IMR-90 (cell line): ENCODE measurements at regions not wholly inside any gene's neighbourhood (a gene's known extent, or its start where the extent isn't known, plus 50 kb on each side); places are given as distances from the start of the nearest gene placed in this dataset.

Source experiments
- ATAC-seq: fragments of 200-7000 bp; cut with Tn5 transposase; 2 replicates; pipeline ENCODE4 v1.9.1; 2020; ENCODE audit warnings: low read depth, mild to moderate bottlenecking, moderate library complexity
- BruUV-seq: library from RNA; stranded (reverse); fragments of 400-500 nt; replicated peaks from 2 replicates; lab custom pipeline; 2021; lab: Mats Ljungman, UMichigan
- CTCF ChIA-PET: fragments of 300-600 bp; formaldehyde crosslinking; extraction: SDS; loops from one replicate; lab custom pipeline; 2021; ENCODE audit warnings: antibody characterized with exemption; lab: Yijun Ruan, JAX
- POLR2A ChIA-PET: fragments of 300-600 bp; sonication (Branson Sonifier 250); formaldehyde crosslinking; loops from one replicate; lab custom pipeline; 2022; ENCODE audit warnings: antibody characterized with exemption; ENCODE audit not compliant: unreplicated experiment; lab: Charles Lee
- DNase-seq: peaks from one replicate; pipeline ENCODE4 v3.0.0; 2013
- H2AFZ ChIP-seq: replicated peaks from 2 replicates; pipeline ENCODE3; 2013; ENCODE audit warnings: low read length, mild to moderate bottlenecking; ENCODE audit not compliant: poor library complexity
- H2AK5ac ChIP-seq: 2 replicates; pipeline ENCODE4 v1.6.1; 2013; ENCODE audit warnings: low read depth, low read length, inconsistent platforms
- H2AK9ac ChIP-seq: replicated peaks from 2 replicates; pipeline ENCODE3; 2013; ENCODE audit warnings: mild to moderate bottlenecking, low read depth, low read length, moderate library complexity; ENCODE audit not compliant: poor library complexity
- H2BK120ac ChIP-seq: 2 replicates; pipeline ENCODE4 v1.6.1; 2013; ENCODE audit warnings: low read depth, low read length, inconsistent platforms
- H2BK15ac ChIP-seq: 3 replicates; pipeline ENCODE4 v1.6.1; 2013; ENCODE audit warnings: low read depth, low read length, inconsistent platforms
- H2BK20ac ChIP-seq: 2 replicates; pipeline ENCODE4 v1.6.1; 2013; ENCODE audit warnings: low read depth, mild to moderate bottlenecking, inconsistent platforms, low read length, moderate library complexity
- H2BK5ac ChIP-seq: 2 replicates; pipeline ENCODE4 v1.6.1; 2013; ENCODE audit warnings: mild to moderate bottlenecking, low read depth, low read length, inconsistent platforms; ENCODE audit not compliant: poor library complexity, severe bottlenecking
- H3K14ac ChIP-seq: replicated peaks from 2 replicates; pipeline ENCODE4 v1.6.1; 2013; ENCODE audit warnings: low read depth, low read length, inconsistent platforms
- H3K18ac ChIP-seq: 2 replicates; pipeline ENCODE4 v1.6.1; 2013; ENCODE audit warnings: low read depth, low read length, control low read depth
- H3K23ac ChIP-seq: 2 replicates; pipeline ENCODE4 v1.6.1; 2013; ENCODE audit warnings: low read depth, low read length, inconsistent platforms
- H3K27ac ChIP-seq: 2 replicates; pipeline ENCODE4 v1.5.1; 2013; ENCODE audit warnings: mild to moderate bottlenecking, control low read depth, low read length; ENCODE audit not compliant: insufficient read depth
- H3K27me3 ChIP-seq: 2 replicates; pipeline ENCODE4 v1.6.1; 2013; ENCODE audit warnings: low read length; ENCODE audit not compliant: control insufficient read depth, insufficient read depth
- H3K36me3 ChIP-seq: 2 replicates; pipeline ENCODE4 v1.6.1; 2013; ENCODE audit warnings: low read length, mixed read lengths; ENCODE audit not compliant: control insufficient read depth, insufficient read depth
- H3K4ac ChIP-seq: 2 replicates; pipeline ENCODE4 v1.6.1; 2013; ENCODE audit warnings: low read depth, low read length, inconsistent platforms
- H3K4me1 ChIP-seq: 2 replicates; pipeline ENCODE4 v1.6.1; 2013; ENCODE audit warnings: low read length, mixed read lengths; ENCODE audit not compliant: control insufficient read depth, insufficient read depth
- H3K4me2 ChIP-seq: 2 replicates; pipeline ENCODE4 v1.6.1; 2013; ENCODE audit warnings: low read depth, mild to moderate bottlenecking, control low read depth, low read length, moderate library complexity
- H3K4me3 ChIP-seq: 2 replicates; pipeline ENCODE4 v1.5.1; 2013; ENCODE audit warnings: low read depth, mild to moderate bottlenecking, control low read depth, low read length, moderate library complexity; ENCODE audit not compliant: insufficient read depth
- H3K56ac ChIP-seq: 2 replicates; pipeline ENCODE4 v1.6.1; 2013; ENCODE audit warnings: low read length, inconsistent platforms; ENCODE audit not compliant: insufficient read depth; ENCODE audit errors: extremely low read depth
- H3K79me1 ChIP-seq, 2 experiments: 2 replicates each; pipeline ENCODE4 v1.6.1; 2013; ENCODE audit warnings: low read length in 2 of 2, inconsistent platforms in 1 of 2, low read depth in 1 of 2
- H3K9ac ChIP-seq: 2 replicates; pipeline ENCODE4 v1.6.1; 2013; ENCODE audit warnings: low read depth, low read length, control low read depth
- H3K9me1 ChIP-seq: 2 replicates; pipeline ENCODE4 v1.6.1; 2013; ENCODE audit warnings: low read length, inconsistent platforms; ENCODE audit not compliant: insufficient read depth
- H3K9me3 ChIP-seq: 2 replicates; pipeline ENCODE4 v1.6.1; 2013; ENCODE audit warnings: low read length; ENCODE audit not compliant: control insufficient read depth, insufficient read depth
- H4K20me1 ChIP-seq: 2 replicates; pipeline ENCODE4 v1.6.1; 2013; ENCODE audit warnings: low read length, inconsistent platforms; ENCODE audit not compliant: insufficient read depth
- H4K5ac ChIP-seq: 2 replicates; pipeline ENCODE4 v1.6.1; 2013; ENCODE audit warnings: mild to moderate bottlenecking, low read depth, low read length, control low read depth
- H4K8ac ChIP-seq, 2 experiments: 2 replicates each; pipeline ENCODE4 v1.6.1; 2013; ENCODE audit warnings: low read depth in 2 of 2, low read length in 2 of 2, control low read depth in 1 of 2, inconsistent platforms in 1 of 2
- H4K91ac ChIP-seq: 2 replicates; pipeline ENCODE4 v1.6.1; 2013; ENCODE audit warnings: low read depth, low read length, inconsistent platforms; ENCODE audit not compliant: insufficient read depth
- ELK1 ChIP-seq: fragments of 150-350 bp; IDR thresholded peaks from 2 replicates; pipeline ENCODE4 v1.6.1; 2016; ENCODE audit warnings: low read depth, mild to moderate bottlenecking, low read length, moderate library complexity, borderline replicate concordance
- FOS ChIP-seq: fragments of 150-350 bp; IDR thresholded peaks from 2 replicates; pipeline ENCODE4 v1.6.1; 2016; ENCODE audit warnings: low read depth, low read length
- MAZ ChIP-seq: IDR thresholded peaks from 2 replicates; pipeline ENCODE4 v1.6.1; 2012; ENCODE audit warnings: low read depth, mild to moderate bottlenecking, low read length, improper control_type of control experiment, moderate library complexity, borderline replicate concordance
- POLR2A ChIP-seq: IDR thresholded peaks from 2 replicates; pipeline ENCODE4 v1.6.1; 2012; ENCODE audit warnings: mild to moderate bottlenecking, low read depth, low read length
- RCOR1 ChIP-seq: IDR thresholded peaks from 2 replicates; pipeline ENCODE4 v1.6.1; 2012; ENCODE audit warnings: mild to moderate bottlenecking, low read length, improper control_type of control experiment; ENCODE audit not compliant: insufficient replicate concordance
- SMC3 ChIP-seq: fragments of 150-350 bp; IDR thresholded peaks from 2 replicates; pipeline ENCODE4 v1.6.1; 2016; ENCODE audit warnings: low read depth, mild to moderate bottlenecking, antibody characterized with exemption, low read length, moderate library complexity
- USF2 ChIP-seq: fragments of 150-350 bp; IDR thresholded peaks from 2 replicates; pipeline ENCODE4 v1.6.1; 2017; ENCODE audit warnings: mild to moderate bottlenecking, antibody characterized with exemption, low read length, low read depth
- WGBS, 2 experiments: methylation state at CpG; one replicate each; pipeline versions ENCODE4 v1.1.5 to v1.1.7; 2013; ENCODE audit warnings: missing lambda C conversion rate in 2 of 2; ENCODE audit not compliant: insufficient read length in 1 of 2; ENCODE audit errors: extremely low coverage in 2 of 2; 5-methylcytosine and 5-hydroxymethylcytosine counted together
- dilution Hi-C: fragments of 300-500 bp; cut with HindIII; formaldehyde crosslinking; loops from one replicate; pipeline ENCODE4 v1.14.3; 2018; ENCODE audit warnings: low sequenced_read_pairs; ENCODE audit not compliant: unreplicated experiment
- in situ Hi-C: fragments of 300-500 bp; cut with MboI; formaldehyde crosslinking; loops from 3 replicates; pipeline ENCODE4 v1.14.3; 2019; ENCODE audit warnings: low sequenced_read_pairs, inconsistent platforms, mixed read lengths
- intact Hi-C: fragments of 100-400 bp; cut with micrococcal nuclease; formaldehyde crosslinking; loops from 2 replicates; pipeline ENCODE4 v1.10.0; 2022
- TF ChIP-seq, protein P1 (sequence below): conservative IDR thresholded peaks from 2 replicates; pipeline ENCODE4 v1.5.1; 2012; ENCODE audit warnings: mild to moderate bottlenecking, low read depth, low read length, improper control_type of control experiment

- no peaks in the 10 kb centered on the region for H3K79me1 ChIP-seq
- WGBS, 2 experiments, result 60% methylated on average over 1 of the region's 5 CpGs; no CpG with 5 or more reads in 1 of the 2 experiments
These were observed 86.5 kb upstream of the ZC3H12A start for GRCh38 chr1:37387854-37388253.

More at GRCh38 chr1:37387854-37388253, 86.5 kb upstream of the ZC3H12A start:
- H3K27ac ChIP-seq, result no peak overlapping the region
- BruUV-seq, result no TSS peak
- DNase-seq, result no peak
- no peak overlapping the region for H2BK5ac ChIP-seq
- H2AK5ac ChIP-seq, result no peak overlapping the region
- in situ Hi-C loops (no loop called here), dilution Hi-C loops (no loop called here), intact Hi-C loops (no loop called here)
- no peaks in the 10 kb centered on the region for H3K36me3 ChIP-seq
- no peaks in the 10 kb centered on the region for H3K4me1 ChIP-seq
- no peaks in the 10 kb centered on the region for H3K9me3 ChIP-seq
- no peak overlapping the region for H3K4ac ChIP-seq
- ATAC-seq, result no peak
- no peak overlapping the region for H3K9ac ChIP-seq
- H2AK9ac ChIP-seq, result no peak overlapping the region
- no peaks in the 10 kb centered on the region for H3K9me1 ChIP-seq
- no peak for TF ChIP-seq MAZ
- no peak for TF ChIP-seq FOS
- TF ChIP-seq SMC3, result no peak
- no peak for TF ChIP-seq USF2
- no peak for TF ChIP-seq RCOR1
- TF ChIP-seq ELK1, result no peak
- TF ChIP-seq, protein P1, sequence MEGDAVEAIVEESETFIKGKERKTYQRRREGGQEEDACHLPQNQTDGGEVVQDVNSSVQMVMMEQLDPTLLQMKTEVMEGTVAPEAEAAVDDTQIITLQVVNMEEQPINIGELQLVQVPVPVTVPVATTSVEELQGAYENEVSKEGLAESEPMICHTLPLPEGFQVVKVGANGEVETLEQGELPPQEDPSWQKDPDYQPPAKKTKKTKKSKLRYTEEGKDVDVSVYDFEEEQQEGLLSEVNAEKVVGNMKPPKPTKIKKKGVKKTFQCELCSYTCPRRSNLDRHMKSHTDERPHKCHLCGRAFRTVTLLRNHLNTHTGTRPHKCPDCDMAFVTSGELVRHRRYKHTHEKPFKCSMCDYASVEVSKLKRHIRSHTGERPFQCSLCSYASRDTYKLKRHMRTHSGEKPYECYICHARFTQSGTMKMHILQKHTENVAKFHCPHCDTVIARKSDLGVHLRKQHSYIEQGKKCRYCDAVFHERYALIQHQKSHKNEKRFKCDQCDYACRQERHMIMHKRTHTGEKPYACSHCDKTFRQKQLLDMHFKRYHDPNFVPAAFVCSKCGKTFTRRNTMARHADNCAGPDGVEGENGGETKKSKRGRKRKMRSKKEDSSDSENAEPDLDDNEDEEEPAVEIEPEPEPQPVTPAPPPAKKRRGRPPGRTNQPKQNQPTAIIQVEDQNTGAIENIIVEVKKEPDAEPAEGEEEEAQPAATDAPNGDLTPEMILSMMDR, result no peak
- no peak for TF ChIP-seq POLR2A
- no peak overlapping the region for H2BK15ac ChIP-seq
- H2AFZ ChIP-seq, result no peak overlapping the region
- no peak overlapping the region for H3K23ac ChIP-seq
- no peak overlapping the region for H2BK120ac ChIP-seq
- H4K8ac ChIP-seq, result no peak overlapping the region
- ChIA-PET POLR2A (no interaction called here), CTCF (no interaction called here)
- no peak overlapping the region for H4K91ac ChIP-seq
- H2BK20ac ChIP-seq, result no peak overlapping the region
- no peaks in the 10 kb centered on the region for H4K20me1 ChIP-seq
- no peak overlapping the region for H3K56ac ChIP-seq
- H3K4me2 ChIP-seq, result no peak overlapping the region
- no peaks in the 10 kb centered on the region for H3K27me3 ChIP-seq
- H4K5ac ChIP-seq, result no peak overlapping the region
- H3K18ac ChIP-seq, result no peak overlapping the region
- no peak overlapping the region for H3K14ac ChIP-seq
- H3K4me3 ChIP-seq, result no peak overlapping the region
